ENCODE measurements at regions not wholly inside any gene's neighbourhood (a gene's known extent, or its start where the extent isn't known, plus 50 kb on each side); places are given as distances from the start of the nearest gene placed in this dataset.

DNA sequence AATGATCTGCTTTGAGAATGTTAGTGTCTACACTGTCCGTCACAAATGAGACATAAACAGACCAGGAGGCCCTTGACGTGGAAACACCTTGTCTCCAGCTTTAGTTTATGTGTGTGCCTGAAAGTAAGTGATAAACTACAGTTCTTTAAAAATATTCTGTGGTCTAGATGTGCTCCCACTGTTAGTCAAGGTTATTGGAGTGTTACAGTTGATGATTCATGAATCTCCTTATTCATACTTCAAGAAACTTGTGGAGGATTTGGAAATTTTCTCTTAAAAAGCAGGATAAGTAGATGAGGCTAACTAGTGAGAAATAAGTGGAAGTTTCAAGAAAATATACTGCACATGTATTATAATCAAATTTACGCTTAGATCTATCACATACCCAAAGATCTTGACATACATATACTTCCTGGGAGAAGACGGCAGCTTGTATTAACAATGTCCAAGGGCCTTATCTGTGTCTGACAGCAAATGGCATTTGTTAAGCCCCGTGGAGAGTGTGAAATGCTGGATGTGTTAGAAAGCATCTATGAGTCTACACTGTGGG is 90.5 kb upstream of the MBOAT1 start:
- TF ChIP-seq, protein P1, sequence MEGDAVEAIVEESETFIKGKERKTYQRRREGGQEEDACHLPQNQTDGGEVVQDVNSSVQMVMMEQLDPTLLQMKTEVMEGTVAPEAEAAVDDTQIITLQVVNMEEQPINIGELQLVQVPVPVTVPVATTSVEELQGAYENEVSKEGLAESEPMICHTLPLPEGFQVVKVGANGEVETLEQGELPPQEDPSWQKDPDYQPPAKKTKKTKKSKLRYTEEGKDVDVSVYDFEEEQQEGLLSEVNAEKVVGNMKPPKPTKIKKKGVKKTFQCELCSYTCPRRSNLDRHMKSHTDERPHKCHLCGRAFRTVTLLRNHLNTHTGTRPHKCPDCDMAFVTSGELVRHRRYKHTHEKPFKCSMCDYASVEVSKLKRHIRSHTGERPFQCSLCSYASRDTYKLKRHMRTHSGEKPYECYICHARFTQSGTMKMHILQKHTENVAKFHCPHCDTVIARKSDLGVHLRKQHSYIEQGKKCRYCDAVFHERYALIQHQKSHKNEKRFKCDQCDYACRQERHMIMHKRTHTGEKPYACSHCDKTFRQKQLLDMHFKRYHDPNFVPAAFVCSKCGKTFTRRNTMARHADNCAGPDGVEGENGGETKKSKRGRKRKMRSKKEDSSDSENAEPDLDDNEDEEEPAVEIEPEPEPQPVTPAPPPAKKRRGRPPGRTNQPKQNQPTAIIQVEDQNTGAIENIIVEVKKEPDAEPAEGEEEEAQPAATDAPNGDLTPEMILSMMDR (IDR thresholded peaks at IDR 0.05), result no peak
- H3K4me3 Mint-ChIP-seq, result no peak overlapping the region
- no peaks in the 10 kb centered on the region for H3K9me3 Mint-ChIP-seq
- H3K36me3 Mint-ChIP-seq (ENCODE audit: low read depth), result no peaks in the 10 kb centered on the region
- peaks cover 12% of the 10 kb centered on the region for H3K4me1 Mint-ChIP-seq (ENCODE audit: low read depth)
- DNase-seq, result peak; percentile 33
- H3K27ac Mint-ChIP-seq, result no peak overlapping the region
- peaks cover 12% of the 10 kb centered on the region for H3K27me3 Mint-ChIP-seq (ENCODE audit: insufficient read depth)

DNA sequence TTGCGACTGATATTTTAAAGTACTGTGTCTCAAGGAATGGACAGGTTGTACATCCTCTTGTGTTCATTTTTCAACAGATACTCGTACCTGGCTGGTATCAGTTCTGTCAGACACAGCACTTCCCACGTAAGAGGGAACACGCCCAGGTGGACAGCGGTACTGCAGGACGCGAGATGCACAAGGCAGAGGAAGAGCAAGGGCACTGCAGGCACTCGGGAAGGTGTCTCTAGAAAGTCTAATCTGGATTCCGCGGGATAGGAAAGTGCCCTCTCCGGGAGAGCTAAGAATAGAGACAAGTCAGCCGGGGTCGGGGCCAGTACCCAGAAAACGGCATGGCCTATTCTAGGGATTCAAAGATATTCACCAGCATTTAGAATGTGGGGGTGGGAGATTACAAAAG is 94.2 kb upstream of the MBOAT1 start:
- Mint-ChIP-seq H3K36me3 (ENCODE audit: low read depth) (no peaks in the 10 kb centered on the region), H3K4me1 (ENCODE audit: low read depth) (peaks cover 12% of the 10 kb centered on the region), H3K27ac (no peak overlapping the region), H3K9me3 (no peaks in the 10 kb centered on the region), H3K27me3 (ENCODE audit: insufficient read depth) (peaks cover 6% of the 10 kb centered on the region), H3K4me3 (no peak overlapping the region)
- no peak for DNase-seq
- TF ChIP-seq, protein P1 (IDR thresholded peaks at IDR 0.05), result 0 out of 2 replicates have a peak, but pooled peaks have one; percentile 13

DNA sequence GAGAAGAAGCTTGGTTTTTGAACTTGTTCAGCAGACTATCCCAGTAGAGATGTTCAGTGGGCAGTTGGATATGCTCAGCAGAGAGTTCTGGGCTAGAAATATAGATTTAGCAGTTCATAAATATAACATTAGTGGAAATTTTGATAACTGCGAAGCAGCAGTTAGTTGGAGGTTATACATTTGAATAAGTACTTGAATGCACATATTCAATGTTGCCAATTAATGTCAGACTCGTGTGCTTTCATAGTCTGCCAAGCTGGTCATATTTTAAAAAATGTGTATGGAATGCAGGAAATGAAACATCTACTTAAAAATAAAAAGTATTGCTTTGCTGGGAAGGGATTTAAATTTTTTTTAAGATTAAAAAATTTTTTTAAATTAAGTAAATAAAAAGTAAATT is 92.5 kb upstream of the E2F3 start:
- H3K27me3 Mint-ChIP-seq (ENCODE audit: insufficient read depth), result peaks cover 12% of the 10 kb centered on the region
- H3K36me3 Mint-ChIP-seq (ENCODE audit: low read depth), result no peaks in the 10 kb centered on the region
- TF ChIP-seq, protein P1 (IDR thresholded peaks at IDR 0.05), result no peak
- H3K27ac Mint-ChIP-seq, result no peak overlapping the region
- peaks cover 7% of the 10 kb centered on the region for H3K4me1 Mint-ChIP-seq (ENCODE audit: low read depth)
- no peak for DNase-seq
- no peak overlapping the region for H3K4me3 Mint-ChIP-seq
- no peaks in the 10 kb centered on the region for H3K9me3 Mint-ChIP-seq

DNA sequence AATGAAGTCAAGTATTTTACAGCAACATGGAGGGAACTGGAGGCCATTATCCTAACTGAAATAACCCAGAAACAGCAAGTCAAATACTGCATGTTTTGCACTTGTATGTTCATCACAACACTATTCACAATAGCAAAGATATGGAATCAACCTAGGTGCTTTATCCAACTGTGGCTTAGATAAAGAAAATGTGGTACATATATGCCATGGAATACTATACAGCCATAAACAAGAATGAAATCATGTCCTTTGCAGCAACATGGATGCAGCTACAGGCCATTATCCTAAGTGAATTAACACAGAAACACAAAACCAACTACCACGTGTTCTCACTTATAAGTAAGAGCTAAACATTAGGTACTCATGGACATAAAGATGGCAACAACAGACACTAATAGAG is 91.5 kb upstream of the E2F3 start:
- no peaks in the 10 kb centered on the region for H3K9me3 Mint-ChIP-seq
- H3K36me3 Mint-ChIP-seq (ENCODE audit: low read depth), result no peaks in the 10 kb centered on the region
- H3K27me3 Mint-ChIP-seq (ENCODE audit: insufficient read depth), result peaks cover 18% of the 10 kb centered on the region
- H3K4me3 Mint-ChIP-seq, result no peak overlapping the region
- TF ChIP-seq, protein P1 (IDR thresholded peaks at IDR 0.05), result no peak
- no peak for DNase-seq
- no peak overlapping the region for H3K27ac Mint-ChIP-seq
- peaks cover 7% of the 10 kb centered on the region for H3K4me1 Mint-ChIP-seq (ENCODE audit: low read depth)

DNA sequence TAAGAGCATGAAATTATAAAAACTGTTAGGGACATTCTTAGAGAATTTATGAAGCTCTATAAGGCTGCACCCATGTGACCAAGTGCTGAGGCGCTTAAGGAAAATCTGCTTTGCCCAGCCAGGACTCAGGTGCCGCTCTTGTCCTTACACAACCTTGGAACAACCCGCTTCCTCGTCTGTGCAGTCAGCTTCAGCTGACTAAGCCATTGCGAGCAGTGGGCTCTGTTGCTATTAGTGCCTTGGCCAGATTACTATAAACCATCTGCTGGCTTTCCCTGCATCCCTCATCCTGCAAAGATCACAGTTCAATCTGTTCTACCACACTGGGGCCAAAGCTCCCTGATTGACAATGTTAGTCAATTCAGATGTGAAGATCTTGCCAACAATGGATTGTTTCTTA is 89.1 kb upstream of the E2F3 start:
- Mint-ChIP-seq H3K27me3 (ENCODE audit: insufficient read depth) (peaks cover 12% of the 10 kb centered on the region), H3K27ac (no peak overlapping the region), H3K9me3 (no peaks in the 10 kb centered on the region), H3K4me3 (no peak overlapping the region), H3K4me1 (ENCODE audit: low read depth) (peaks cover 7% of the 10 kb centered on the region), H3K36me3 (ENCODE audit: low read depth) (no peaks in the 10 kb centered on the region)
- no peak for DNase-seq
- TF ChIP-seq, protein P1 (IDR thresholded peaks at IDR 0.05), result no peak

DNA sequence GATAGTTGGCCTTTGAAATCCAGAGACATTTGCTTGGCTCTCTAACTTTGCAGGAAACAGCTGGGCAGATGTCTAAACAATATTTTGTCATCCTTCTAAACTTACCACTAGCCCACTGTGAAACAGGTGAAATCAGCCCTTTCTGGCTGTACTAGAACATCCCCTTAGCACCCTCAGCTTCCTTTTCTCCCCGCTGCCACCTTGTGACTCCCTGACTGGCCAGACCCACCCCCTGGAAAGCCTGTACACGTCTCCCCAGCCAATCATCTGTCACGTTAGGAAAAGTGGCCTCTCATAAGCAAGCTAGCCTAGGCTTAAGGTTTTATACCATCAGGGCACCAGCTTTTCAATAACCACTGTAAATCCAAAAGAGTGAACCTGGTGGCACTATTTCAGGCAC is 88.6 kb upstream of the E2F3 start:
- Mint-ChIP-seq H3K27me3 (ENCODE audit: insufficient read depth) (peaks cover 12% of the 10 kb centered on the region), H3K27ac (no peak overlapping the region), H3K36me3 (ENCODE audit: low read depth) (no peaks in the 10 kb centered on the region), H3K9me3 (peaks cover under 1% of the 10 kb centered on the region; the same call in 1 of the 2 replicates), H3K4me3 (no peak overlapping the region), H3K4me1 (ENCODE audit: low read depth) (peaks cover 7% of the 10 kb centered on the region)
- TF ChIP-seq, protein P1 (IDR thresholded peaks at IDR 0.05), result no peak
- no peak for DNase-seq

Measured in HFFc6 (cell line).